ENCODE measurements at regions not wholly inside any gene's neighbourhood (a gene's known extent, or its start where the extent isn't known, plus 50 kb on each side); places are given as distances from the start of the nearest gene placed in this dataset.

GRCh38 chr15:94843060-94843459 is 611.7 kb downstream of the MCTP2 start:
- Mint-ChIP-seq H3K27me3 (ENCODE audit: low read depth) (peaks cover 12% of the 10 kb centered on the region), H3K9me3 (peaks cover 27% of the 10 kb centered on the region), H3K27ac (no peak overlapping the region), H3K4me1 (peaks cover 21% of the 10 kb centered on the region), H3K4me3 (no peak overlapping the region), H3K36me3 (peaks cover 22% of the 10 kb centered on the region)
- no peak for DNase-seq (ENCODE audit: low spot score)
- ChIA-PET CTCF (no interaction called here), POLR2A (interaction anchor here (0.7 kb wide), 1 partner anchor 1318 kb away, joined by 5 read pairs; no protein-coding TSS in a partner anchor)
- no peak for TF ChIP-seq GRHL2 (CRISPR knock-in tag; IDR thresholded peaks at IDR 0.05; ENCODE audit: insufficient replicate concordance, severe bottlenecking)
- ATAC-seq, result no peak

- no peak for ATAC-seq
- Mint-ChIP-seq H3K27me3 (ENCODE audit: low read depth) (peaks cover 12% of the 10 kb centered on the region), H3K9me3 (peaks cover 30% of the 10 kb centered on the region), H3K36me3 (peaks cover 22% of the 10 kb centered on the region), H3K27ac (no peak overlapping the region), H3K4me1 (peaks cover 21% of the 10 kb centered on the region), H3K4me3 (peak overlapping the region; percentile 36)
- CTCF ChIA-PET, result interaction anchor here (0.9 to 1.7 kb wide), 4 partner anchors 11 to 181 kb away, joined by 3 to 9 read pairs (median 4); no protein-coding TSS in a partner anchor
- no peak for DNase-seq (ENCODE audit: low spot score)
- POLR2A ChIA-PET, result no interaction called here
- TF ChIP-seq ZMAT4 (CRISPR knock-in tag; IDR thresholded peaks at IDR 0.05) (no peak), ZNF416 (CRISPR knock-in tag; IDR thresholded peaks at IDR 0.05) (no peak), SP1 (CRISPR knock-in tag; conservative IDR thresholded peaks at IDR 0.05) (no peak), TEAD4 (CRISPR knock-in tag; IDR thresholded peaks at IDR 0.05) (no peak), MLX (CRISPR knock-in tag; IDR thresholded peaks at IDR 0.05) (no peak), JAZF1 (CRISPR knock-in tag; IDR thresholded peaks at IDR 0.05) (no peak), ZNF281 (CRISPR knock-in tag; IDR thresholded peaks at IDR 0.05) (no peak)
These were observed 612.8 kb downstream of the MCTP2 start for GRCh38 chr15:94844198-94844537.

- Mint-ChIP-seq H3K27me3 (ENCODE audit: low read depth) (peaks cover 12% of the 10 kb centered on the region), H3K9me3 (peaks cover 36% of the 10 kb centered on the region), H3K27ac (no peak overlapping the region), H3K4me1 (peaks cover 21% of the 10 kb centered on the region), H3K36me3 (peaks cover 22% of the 10 kb centered on the region), H3K4me3 (peak overlapping the region; percentile 67)
- CTCF ChIA-PET, result interaction anchor here (0.9 to 1.7 kb wide), 4 partner anchors 12 to 180 kb away, joined by 3 to 9 read pairs (median 4); no protein-coding TSS in a partner anchor
- POLR2A ChIA-PET, result no interaction called here
- DNase-seq (ENCODE audit: low spot score) (peak; percentile 48), ATAC-seq (peak; percentile 84)
- TF ChIP-seq MAX (CRISPR knock-in tag; IDR thresholded peaks at IDR 0.05) (peak; percentile 64; the same call in 1 of the 2 replicates), NR2C2 (CRISPR knock-in tag; IDR thresholded peaks at IDR 0.05) (no peak), NFE2L1 (CRISPR knock-in tag; IDR thresholded peaks at IDR 0.05) (no peak), ZNF512 (CRISPR knock-in tag; IDR thresholded peaks at IDR 0.05; ENCODE audit: borderline replicate concordance) (no peak), ZNF671 (CRISPR knock-in tag; IDR thresholded peaks at IDR 0.05) (no peak), JAZF1 (CRISPR knock-in tag; IDR thresholded peaks at IDR 0.05) (no peak), ZNF423 (CRISPR knock-in tag; IDR thresholded peaks at IDR 0.05) (peak; percentile 84), RELA (CRISPR knock-in tag; IDR thresholded peaks at IDR 0.05; ENCODE audit: borderline replicate concordance) (no peak), FOXP1 (CRISPR knock-in tag; IDR thresholded peaks at IDR 0.05; ENCODE audit: borderline replicate concordance) (0 out of 2 replicates have a peak, but pooled peaks have one; percentile 46), JUN (CRISPR knock-in tag; IDR thresholded peaks at IDR 0.05) (no peak), E2F1 (CRISPR knock-in tag; IDR thresholded peaks at IDR 0.05) (no peak), ESRRA (CRISPR knock-in tag; IDR thresholded peaks at IDR 0.05; ENCODE audit: borderline replicate concordance) (no peak), IRF2 (CRISPR knock-in tag; IDR thresholded peaks at IDR 0.05; ENCODE audit: borderline replicate concordance, low read depth) (no peak), ATF3 (CRISPR knock-in tag; conservative IDR thresholded peaks at IDR 0.05) (no peak), GABPB1 (CRISPR knock-in tag; IDR thresholded peaks at IDR 0.05) (no peak), E2F5 (CRISPR knock-in tag; IDR thresholded peaks at IDR 0.05) (0 out of 2 replicates have a peak, but pooled peaks have one; percentile 13), ZNF138 (CRISPR knock-in tag; conservative IDR thresholded peaks at IDR 0.05) (no peak)
These were observed 613.4 kb downstream of the MCTP2 start for GRCh38 chr15:94844538-94845389.
